ENCODE measurements at regions not wholly inside any gene's neighbourhood (a gene's known extent, or its start where the extent isn't known, plus 50 kb on each side); places are given as distances from the start of the nearest gene placed in this dataset.
"Not testable (repeated sequence)": the region's sequence is repeated elsewhere in the genome, so short reads cannot be mapped to it uniquely, and the experiment has no call there.

GRCh38 chr5:124609685-124610084, 136.8 kb downstream of the ZNF608 start:
- not testable (repeated sequence) for TF ChIP-seq CTCF, POLR2A (IDR thresholded peaks at IDR 0.05)

Measured in uterus (tissue), 2 donors.